ENCODE measurements at regions not wholly inside any gene's neighbourhood (a gene's known extent, or its start where the extent isn't known, plus 50 kb on each side); places are given as distances from the start of the nearest gene placed in this dataset.

- Histone ChIP-seq H3K27ac (ENCODE audit: low read length) (no peak overlapping the region), H3K27me3 (replicated peaks; ENCODE audit: insufficient read depth, low read length) (no peaks in the 10 kb centered on the region), H3K36me3 (replicated peaks; ENCODE audit: insufficient read depth, low read length) (no peaks in the 10 kb centered on the region), H3K9me3 (replicated peaks; ENCODE audit: insufficient read depth, low read length) (no peaks in the 10 kb centered on the region), H3K4me2 (ENCODE audit: low read depth, low read length) (no peak overlapping the region), H3K4me1 (ENCODE audit: low read length) (peaks cover 18% of the 10 kb centered on the region), H4K20me1 (ENCODE audit: insufficient read depth, low read length) (no peaks in the 10 kb centered on the region), H3K9ac (ENCODE audit: low read length) (no peak overlapping the region), H3K9me2 (replicated peaks; ENCODE audit: insufficient read depth, low read length) (no peaks in the 10 kb centered on the region), H3K79me2 (ENCODE audit: low read length) (no peaks in the 10 kb centered on the region), H3F3A (ENCODE audit: insufficient read depth, low read length) (peaks cover 11% of the 10 kb centered on the region), H2AFZ (ENCODE audit: low read length) (no peak overlapping the region), H3K4me3 (ENCODE audit: low read length) (no peak overlapping the region)
- TF ChIP-seq EZH2 (optimal IDR thresholded peaks at IDR 0.05; ENCODE audit: low read depth, low read length) (no peak), EZH2phosphoT487 (IDR thresholded peaks at IDR 0.05; ENCODE audit: low read length) (no peak)
- DNase-seq, result no peak
Measured at GRCh38 chr4:111066447-111066846, 443.6 kb upstream of the PITX2 start.

- TF ChIP-seq CTCF (IDR thresholded peaks at IDR 0.05; ENCODE audit: low read length), result no peak
- no peak for TF ChIP-seq EZH2 (optimal IDR thresholded peaks at IDR 0.05; ENCODE audit: low read depth, low read length)
- TF ChIP-seq EZH2phosphoT487 (IDR thresholded peaks at IDR 0.05; ENCODE audit: low read length), result no peak
- Histone ChIP-seq H3K9me3 (replicated peaks; ENCODE audit: insufficient read depth, low read length) (no peaks in the 10 kb centered on the region), H3K4me3 (ENCODE audit: low read length) (no peak overlapping the region), H3K4me1 (ENCODE audit: low read length) (peaks cover 18% of the 10 kb centered on the region), H4K20me1 (ENCODE audit: insufficient read depth, low read length) (no peaks in the 10 kb centered on the region), H3K79me2 (ENCODE audit: low read length) (no peaks in the 10 kb centered on the region), H3K9ac (ENCODE audit: low read length) (no peak overlapping the region), H3K36me3 (replicated peaks; ENCODE audit: insufficient read depth, low read length) (no peaks in the 10 kb centered on the region), H3K9me2 (replicated peaks; ENCODE audit: insufficient read depth, low read length) (no peaks in the 10 kb centered on the region), H3F3A (ENCODE audit: insufficient read depth, low read length) (peaks cover 11% of the 10 kb centered on the region), H3K27ac (ENCODE audit: low read length) (no peak overlapping the region), H2AFZ (ENCODE audit: low read length) (no peak overlapping the region), H3K27me3 (replicated peaks; ENCODE audit: insufficient read depth, low read length) (no peaks in the 10 kb centered on the region), H3K4me2 (ENCODE audit: low read depth, low read length) (no peak overlapping the region)
- DNase-seq, result no peak
Measured at GRCh38 chr4:111066887-111067286, 444.0 kb upstream of the PITX2 start.

DNA sequence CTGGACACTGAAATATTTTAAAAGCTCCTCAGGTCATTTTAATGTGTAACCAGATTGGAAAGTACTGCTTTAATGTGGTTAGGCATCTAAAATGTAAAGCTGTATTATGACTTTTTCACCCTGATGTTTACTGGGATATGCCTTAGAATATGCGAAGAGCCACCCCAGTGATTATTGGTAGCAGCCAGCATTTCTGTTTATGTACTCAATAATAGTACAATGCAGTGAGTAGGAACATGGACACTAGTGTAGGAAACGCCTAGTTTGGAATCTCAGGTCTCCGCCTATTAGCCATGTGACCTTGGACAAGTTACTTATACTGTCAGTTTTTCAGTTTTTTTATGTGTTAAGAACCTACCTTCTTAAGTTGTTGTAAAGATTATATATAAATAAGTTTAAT is 446.0 kb upstream of the PITX2 start:
- DNase-seq, result no peak
- Histone ChIP-seq H3K4me1 (ENCODE audit: low read length) (peaks cover 12% of the 10 kb centered on the region), H3K27ac (ENCODE audit: low read length) (no peak overlapping the region), H3K9me3 (replicated peaks; ENCODE audit: insufficient read depth, low read length) (no peaks in the 10 kb centered on the region), H3K4me2 (ENCODE audit: low read depth, low read length) (no peak overlapping the region), H3K79me2 (ENCODE audit: low read length) (no peaks in the 10 kb centered on the region), H3K9me2 (replicated peaks; ENCODE audit: insufficient read depth, low read length) (no peaks in the 10 kb centered on the region), H3K4me3 (ENCODE audit: low read length) (no peak overlapping the region), H3K27me3 (replicated peaks; ENCODE audit: insufficient read depth, low read length) (no peaks in the 10 kb centered on the region), H3K36me3 (replicated peaks; ENCODE audit: insufficient read depth, low read length) (no peaks in the 10 kb centered on the region), H4K20me1 (ENCODE audit: insufficient read depth, low read length) (no peaks in the 10 kb centered on the region), H2AFZ (ENCODE audit: low read length) (no peak overlapping the region), H3K9ac (ENCODE audit: low read length) (no peak overlapping the region), H3F3A (ENCODE audit: insufficient read depth, low read length) (peaks cover 8% of the 10 kb centered on the region)
- TF ChIP-seq EZH2phosphoT487 (IDR thresholded peaks at IDR 0.05; ENCODE audit: low read length), result no peak
- no peak for TF ChIP-seq CTCF (IDR thresholded peaks at IDR 0.05; ENCODE audit: low read length)
- no peak for TF ChIP-seq EZH2 (optimal IDR thresholded peaks at IDR 0.05; ENCODE audit: low read depth, low read length)

DNA sequence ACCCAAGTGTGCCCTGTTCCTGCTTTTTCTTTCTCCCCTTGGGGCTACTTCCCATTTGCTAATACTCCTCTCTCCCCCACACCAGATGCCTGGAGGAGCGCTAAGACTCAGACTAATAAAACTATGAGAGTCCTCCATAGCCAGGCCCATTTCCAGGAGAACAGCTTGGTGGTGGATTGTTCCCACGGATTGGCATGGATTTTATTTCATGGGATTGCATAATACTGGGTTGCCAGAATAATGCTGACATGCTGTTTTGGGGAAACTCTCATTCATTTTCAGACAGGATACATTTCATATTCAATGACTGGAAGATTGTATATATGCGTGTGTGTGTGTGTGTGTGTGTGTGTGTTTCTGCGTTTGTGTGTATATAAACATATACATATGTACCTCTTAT is 447.5 kb upstream of the PITX2 start:
- Histone ChIP-seq H3K79me2 (ENCODE audit: low read length) (no peaks in the 10 kb centered on the region), H3K9me2 (replicated peaks; ENCODE audit: insufficient read depth, low read length) (no peaks in the 10 kb centered on the region), H3F3A (ENCODE audit: insufficient read depth, low read length) (no peaks in the 10 kb centered on the region), H3K27me3 (replicated peaks; ENCODE audit: insufficient read depth, low read length) (no peaks in the 10 kb centered on the region), H3K27ac (ENCODE audit: low read length) (no peak overlapping the region), H2AFZ (ENCODE audit: low read length) (no peak overlapping the region), H3K4me3 (ENCODE audit: low read length) (no peak overlapping the region), H3K4me1 (ENCODE audit: low read length) (peaks cover under 1% of the 10 kb centered on the region; the same call in 1 of the 2 replicates), H3K9ac (ENCODE audit: low read length) (no peak overlapping the region), H3K9me3 (replicated peaks; ENCODE audit: insufficient read depth, low read length) (no peaks in the 10 kb centered on the region), H3K36me3 (replicated peaks; ENCODE audit: insufficient read depth, low read length) (no peaks in the 10 kb centered on the region), H3K4me2 (ENCODE audit: low read depth, low read length) (no peak overlapping the region), H4K20me1 (ENCODE audit: insufficient read depth, low read length) (no peaks in the 10 kb centered on the region)
- TF ChIP-seq EZH2 (optimal IDR thresholded peaks at IDR 0.05; ENCODE audit: low read depth, low read length) (no peak), CTCF (IDR thresholded peaks at IDR 0.05; ENCODE audit: low read length) (no peak), EZH2phosphoT487 (IDR thresholded peaks at IDR 0.05; ENCODE audit: low read length) (no peak)
- no peak for DNase-seq

Measured in MM.1S (cell line).